ENCODE measurements at regions not wholly inside any gene's neighbourhood (a gene's known extent, or its start where the extent isn't known, plus 50 kb on each side); places are given as distances from the start of the nearest gene placed in this dataset.
"Not testable (repeated sequence)": the region's sequence is repeated elsewhere in the genome, so short reads cannot be mapped to it uniquely, and the experiment has no call there.

- CTCF ChIA-PET, result interaction anchor here (0.6 kb wide), 1 partner anchor 841 kb away, joined by 4 read pairs; no protein-coding TSS in a partner anchor
- POLR2A ChIA-PET, result no interaction called here
Measured at GRCh38 chr4:158053801-158054200, 119.0 kb downstream of the GASK1B start.

GRCh38 chr4:158053086-158053485, 119.7 kb downstream of the GASK1B start:
- CTCF ChIA-PET, result interaction anchor here (0.5 to 0.6 kb wide), 2 partner anchors 201 to 840 kb away, joined by 3 to 4 read pairs; no protein-coding TSS in a partner anchor
- POLR2A ChIA-PET, result no interaction called here

GRCh38 chr4:158051401-158052235, 121.2 kb downstream of the GASK1B start:
- ChIA-PET CTCF (no interaction called here), POLR2A (no interaction called here)

GRCh38 chr4:158050942-158051341, 121.9 kb downstream of the GASK1B start:
- POLR2A ChIA-PET, result no interaction called here
- CTCF ChIA-PET, result no interaction called here

GRCh38 chr4:158046345-158046744, 126.5 kb downstream of the GASK1B start:
- ChIA-PET POLR2A (no interaction called here), CTCF (no interaction called here)

- ChIA-PET POLR2A (no interaction called here), CTCF (no interaction called here)
Measured at GRCh38 chr4:158043971-158044618, 128.7 kb downstream of the GASK1B start.

GRCh38 chr4:158042591-158043030, 130.2 kb downstream of the GASK1B start:
- POLR2A ChIA-PET, result no interaction called here
- CTCF ChIA-PET, result no interaction called here

- POLR2A ChIA-PET, result no interaction called here
- CTCF ChIA-PET, result no interaction called here
Measured at GRCh38 chr4:158038718-158039117, 134.1 kb downstream of the GASK1B start.

GRCh38 chr4:158036998-158037397, 135.8 kb downstream of the GASK1B start:
- ChIA-PET POLR2A (no interaction called here), CTCF (no interaction called here)

- CTCF ChIA-PET, result no interaction called here
Measured at GRCh38 chr4:158035662-158036195, 137.1 kb downstream of the GASK1B start.

GRCh38 chr4:158033416-158034120, 139.3 kb downstream of the GASK1B start:
- ChIA-PET POLR2A (no interaction called here), CTCF (no interaction called here)

More at GRCh38 chr4:158035662-158036195, 137.1 kb downstream of the GASK1B start:
- POLR2A ChIA-PET, result no interaction called here

- POLR2A ChIA-PET, result no interaction called here
- CTCF ChIA-PET, result no interaction called here
Measured at GRCh38 chr4:158032733-158033415, 140.0 kb downstream of the GASK1B start.

- POLR2A ChIA-PET, CTCF ChIA-PET: not testable (repeated sequence)
Measured at GRCh38 chr4:158028381-158028780, 144.4 kb downstream of the GASK1B start.

GRCh38 chr4:158025131-158025530, 147.7 kb downstream of the GASK1B start:
- ChIA-PET POLR2A (no interaction called here), CTCF (no interaction called here)

- POLR2A ChIA-PET, result no interaction called here
- CTCF ChIA-PET, result no interaction called here
Measured at GRCh38 chr4:158020734-158021346, 152.0 kb downstream of the GASK1B start.

- POLR2A ChIA-PET, result no interaction called here
- CTCF ChIA-PET, result no interaction called here
Measured at GRCh38 chr4:158020176-158020575, 152.6 kb downstream of the GASK1B start.

- ChIA-PET POLR2A (no interaction called here), CTCF (no interaction called here)
Measured at GRCh38 chr4:158018831-158019230, 154.0 kb downstream of the GASK1B start.

GRCh38 chr4:158018221-158018830, 154.5 kb downstream of the GASK1B start:
- POLR2A ChIA-PET, result no interaction called here
- CTCF ChIA-PET, result no interaction called here

GRCh38 chr4:158016511-158016910, 156.3 kb downstream of the GASK1B start:
- CTCF ChIA-PET, result no interaction called here
- POLR2A ChIA-PET, result no interaction called here
